CD4-positive, alpha-beta T cell treated with Interleukin-4 for 1 hour (primary cell): ENCODE measurements at regions not wholly inside any gene's neighbourhood (a gene's known extent, or its start where the extent isn't known, plus 50 kb on each side); places are given as distances from the start of the nearest gene placed in this dataset.
"Not testable (repeated sequence)": the region's sequence is repeated elsewhere in the genome, so short reads cannot be mapped to it uniquely, and the experiment has no call there.

Experiments used
- DNase-seq, 2 donors: peaks; one replicate each; pipeline ENCODE4 v3.0.0-alpha.2; 2020 to 2022

DNA sequence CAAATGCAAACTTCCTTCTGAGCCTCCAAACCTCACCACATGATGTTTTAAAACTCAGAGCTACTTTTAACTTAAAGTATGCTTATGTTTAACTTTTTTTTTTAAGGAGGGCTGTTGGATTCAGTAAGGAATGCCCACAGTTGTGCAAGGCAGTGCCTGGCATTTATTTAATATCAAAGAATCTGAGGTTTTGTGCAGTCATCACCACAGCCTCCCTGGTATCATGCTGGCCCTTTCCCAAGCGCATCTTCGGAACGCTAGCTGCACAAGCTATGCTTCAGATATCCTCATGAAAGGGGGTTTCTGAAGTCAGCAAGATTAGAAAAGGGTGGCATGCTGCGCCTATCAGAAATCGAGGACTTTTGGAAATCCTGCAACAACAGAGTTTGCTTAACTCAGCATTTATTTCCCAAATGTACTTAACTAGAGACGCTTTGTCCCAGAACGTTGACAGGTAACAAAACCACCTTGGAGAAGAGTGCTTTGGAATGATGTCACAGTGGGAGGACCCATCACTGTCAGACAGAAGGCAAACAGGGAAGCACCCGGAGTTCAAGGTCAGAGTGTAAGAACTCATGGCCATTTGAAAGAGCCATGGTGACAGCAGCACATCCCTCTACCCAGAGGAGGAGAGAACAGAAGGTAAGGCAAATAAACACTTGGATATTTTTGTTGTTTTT is 120.2 kb upstream of the IGF1R start:
- no peak for DNase-seq

DNA sequence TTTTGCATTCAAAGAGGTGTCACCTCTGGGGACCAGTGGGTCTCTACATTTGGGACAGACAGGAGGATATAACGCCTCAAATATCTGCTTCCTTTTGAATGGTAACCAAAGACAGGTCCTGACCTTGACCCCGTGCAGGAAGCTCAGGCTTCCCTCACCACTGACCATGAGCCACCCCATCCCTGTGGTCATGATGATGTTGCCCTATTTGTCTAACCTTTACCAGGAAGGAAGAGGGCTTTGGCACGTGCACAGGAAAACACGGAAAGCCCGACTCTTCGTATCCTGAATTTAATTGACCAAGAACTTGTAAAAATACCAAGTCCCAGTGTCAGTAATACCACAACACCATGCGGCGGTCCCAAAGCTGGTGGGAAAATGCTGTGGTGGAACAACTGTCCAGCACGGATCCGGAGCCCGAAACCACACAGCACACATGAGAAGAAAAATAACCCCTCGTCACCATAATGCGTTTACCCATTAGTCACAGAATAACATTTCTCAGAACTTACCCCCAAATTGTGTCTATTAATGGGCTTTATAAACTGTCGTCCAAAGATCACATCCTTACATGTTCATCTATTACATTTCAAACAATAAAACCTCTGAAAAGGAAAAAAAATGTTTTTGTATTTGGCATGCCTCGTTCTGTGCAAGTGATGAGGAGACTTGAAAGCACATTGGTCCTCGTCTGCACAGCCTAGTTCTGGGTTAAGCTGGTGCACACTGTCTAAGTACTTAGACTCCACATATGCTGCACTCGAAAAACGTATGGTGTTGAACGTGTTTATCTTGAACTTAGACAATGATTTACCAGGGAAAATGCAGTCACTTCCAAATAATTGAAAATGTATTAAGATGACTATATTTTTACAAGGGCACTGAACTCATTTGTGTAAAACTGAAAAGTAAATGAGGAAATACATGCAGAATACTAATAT is 118.9 kb upstream of the IGF1R start:
- DNase-seq, result no peak

DNA sequence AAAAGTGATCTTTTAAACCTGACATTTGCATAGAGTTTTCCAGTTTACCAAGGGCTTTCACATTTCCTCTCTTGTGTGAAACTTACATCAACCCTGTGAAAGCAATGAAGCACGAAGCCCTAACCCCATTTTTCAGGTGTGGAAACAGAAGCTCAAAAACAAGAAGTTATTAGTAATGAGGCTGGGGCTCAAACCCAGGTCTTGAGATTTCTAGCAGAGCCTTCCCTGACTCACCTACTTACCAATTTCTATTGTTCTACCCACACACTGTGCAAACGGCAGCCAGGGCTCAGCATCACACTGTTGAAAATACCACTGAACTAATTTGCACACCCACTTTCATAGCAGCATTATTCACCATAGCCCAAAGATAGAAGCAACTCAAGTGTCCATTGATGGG is 117.8 kb upstream of the IGF1R start:
- DNase-seq, result no peak

DNA sequence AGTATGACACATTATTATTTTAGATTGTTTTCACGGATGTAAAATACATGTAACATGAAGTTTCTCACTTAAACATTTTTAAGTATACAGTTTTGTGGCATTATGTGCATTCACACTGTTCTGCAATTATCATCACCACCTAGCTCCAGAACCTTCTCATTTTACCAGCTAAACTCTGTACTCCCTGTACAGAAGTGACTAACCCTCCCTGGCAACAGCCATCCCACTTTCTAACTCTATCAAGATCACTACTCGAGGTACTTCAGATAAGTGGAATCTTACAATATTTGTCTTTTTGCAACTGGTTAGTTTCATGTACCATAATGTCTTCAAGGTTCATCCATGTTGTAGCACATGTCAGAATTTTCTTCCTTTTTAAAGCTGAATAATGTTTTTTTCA is 116.3 kb upstream of the IGF1R start:
- DNase-seq, result no peak

DNA sequence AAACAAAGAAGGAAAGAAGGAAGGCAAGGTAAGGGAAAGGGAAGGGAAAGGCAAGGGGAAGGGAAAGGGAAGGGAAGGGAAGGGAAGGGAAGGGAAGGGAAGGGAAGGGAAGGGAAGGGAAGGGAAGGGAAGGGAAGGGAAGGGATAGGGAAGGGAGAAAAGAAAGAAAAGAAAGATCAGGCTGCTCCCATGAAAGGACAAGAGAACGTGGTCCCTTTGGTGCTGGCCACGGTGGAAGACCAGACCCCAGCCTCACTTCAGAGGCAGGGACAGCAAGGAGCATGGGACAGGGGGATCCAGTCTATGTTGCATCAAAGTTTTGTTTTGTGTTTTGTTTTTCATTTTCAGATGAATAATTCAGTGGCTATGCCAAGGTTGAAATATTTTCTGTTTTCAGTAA is 111.4 kb upstream of the IGF1R start:
- no peak for DNase-seq

DNA sequence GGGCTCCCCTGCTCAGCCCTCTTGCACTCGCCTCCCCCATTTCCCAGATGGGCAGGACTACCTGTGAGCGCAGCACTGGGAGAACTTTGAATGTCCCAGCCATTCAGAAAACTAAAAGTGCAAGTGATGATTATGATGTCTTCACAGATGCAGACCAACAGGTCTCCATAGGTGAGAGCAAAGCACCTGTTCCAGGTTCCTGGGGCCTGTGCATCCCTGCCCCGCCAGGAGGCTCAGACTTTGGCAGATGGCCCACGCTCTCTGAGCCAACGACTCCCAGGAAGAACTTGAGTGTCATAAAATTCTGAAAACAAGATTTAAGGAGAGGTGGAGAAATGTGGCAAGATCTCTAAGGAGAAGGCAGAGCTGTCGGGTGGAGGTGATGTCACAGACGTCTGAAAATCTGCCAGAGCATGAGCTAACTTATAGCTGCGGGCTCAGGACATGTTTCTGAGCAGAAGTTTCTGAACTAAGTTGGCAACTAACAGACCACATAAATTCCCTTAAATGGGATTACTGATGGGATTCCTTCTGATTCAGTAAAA is 110.8 kb upstream of the IGF1R start:
- DNase-seq, result no peak

DNA sequence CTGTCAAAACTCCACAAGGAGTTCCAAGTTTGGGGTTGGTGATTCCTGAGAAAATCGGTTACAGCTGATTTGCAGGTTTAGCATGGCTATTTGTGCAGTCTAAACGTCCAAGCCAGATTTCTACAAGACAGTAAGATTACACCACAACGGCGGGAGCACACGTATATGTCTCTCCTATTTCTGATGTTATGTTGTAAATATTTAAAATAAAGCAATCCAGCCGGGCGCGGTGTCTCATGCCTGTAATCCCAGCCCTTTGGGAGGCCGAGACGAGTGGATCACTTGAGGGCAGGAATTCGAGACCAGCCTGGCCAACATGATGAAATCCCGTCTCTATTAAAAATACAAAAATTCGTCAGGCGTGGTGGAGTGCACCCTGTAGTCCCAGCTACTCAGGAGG is 106.8 kb upstream of the IGF1R start:
- no peak for DNase-seq

DNA sequence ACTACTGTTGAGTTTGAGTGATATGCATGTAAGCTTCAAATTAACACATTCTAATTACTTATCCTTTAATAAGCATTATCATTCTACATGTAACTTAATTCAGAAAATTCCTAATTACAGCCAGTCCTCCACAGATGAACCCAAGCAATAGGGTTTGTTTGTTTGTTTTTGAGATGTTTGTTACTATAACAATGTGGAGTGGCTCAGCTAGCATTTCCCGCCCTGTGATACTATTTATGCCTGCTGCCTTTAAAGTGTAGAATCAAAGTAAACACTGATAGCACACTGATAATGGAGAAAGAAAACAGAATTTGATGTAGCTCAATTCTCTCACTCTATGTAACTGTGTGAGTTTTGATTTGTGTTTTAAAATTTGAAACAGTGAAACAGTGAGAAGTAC is 105.1 kb upstream of the IGF1R start:
- DNase-seq, result no peak

DNA sequence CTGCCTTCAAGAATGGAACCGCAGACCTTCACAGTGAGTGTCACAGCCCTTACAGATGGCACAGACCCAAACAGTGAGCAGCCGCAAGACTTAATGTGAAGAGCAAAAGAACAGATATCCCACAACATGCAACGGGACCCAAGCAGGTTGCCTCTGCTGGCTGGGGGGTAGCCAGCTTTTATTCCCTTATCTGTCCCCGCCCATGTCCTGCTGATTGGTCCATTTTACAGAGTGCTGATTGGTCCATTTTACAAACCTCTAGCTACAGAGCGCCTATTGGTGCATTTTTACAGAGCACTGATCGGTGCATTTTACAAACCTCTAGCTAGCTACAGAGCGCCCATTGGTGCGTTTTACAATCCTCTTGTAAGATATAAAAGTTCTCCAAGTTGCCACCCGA is 102.0 kb upstream of the IGF1R start:
- no peak for DNase-seq

DNA sequence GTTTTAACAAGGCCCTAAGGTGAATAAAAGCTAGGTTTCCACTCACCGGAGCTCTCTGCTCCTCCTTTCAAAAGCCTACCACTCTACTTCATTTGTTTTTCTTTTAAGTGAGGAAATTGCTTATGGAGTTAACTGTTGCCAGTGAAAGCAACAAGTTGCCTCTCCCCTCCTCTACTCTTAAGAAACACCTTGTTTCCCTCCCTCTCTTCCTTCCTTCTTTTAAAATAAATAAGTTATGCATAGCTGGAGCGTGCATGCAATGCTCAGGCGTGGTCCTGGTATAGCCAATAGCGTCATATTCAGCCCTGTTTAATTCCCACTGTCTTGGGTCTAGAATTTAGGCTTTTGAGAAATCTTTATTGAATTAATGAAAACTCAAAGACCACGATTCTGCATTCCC is 101.1 kb upstream of the IGF1R start:
- no peak for DNase-seq

DNA sequence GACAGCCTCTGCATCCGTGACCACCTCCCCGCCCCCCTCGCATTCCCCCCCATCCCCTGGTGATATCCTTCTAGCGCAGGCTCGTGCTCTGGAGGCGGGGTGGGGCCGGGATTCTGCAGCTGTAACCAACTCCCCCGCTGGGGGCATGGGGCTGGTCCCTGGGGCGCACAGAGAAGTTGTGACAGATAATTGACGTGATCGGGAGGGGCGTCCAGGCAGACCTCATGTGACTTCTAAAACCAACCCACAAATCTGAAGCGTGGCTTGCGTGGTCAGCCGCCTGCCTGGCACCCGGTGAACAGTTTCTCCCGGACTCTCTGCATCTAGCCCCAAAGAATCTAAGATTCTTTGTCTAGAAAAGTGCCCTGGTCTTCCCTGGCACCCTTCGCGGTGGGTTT is 100.6 kb upstream of the IGF1R start:
- DNase-seq, result no peak

DNA sequence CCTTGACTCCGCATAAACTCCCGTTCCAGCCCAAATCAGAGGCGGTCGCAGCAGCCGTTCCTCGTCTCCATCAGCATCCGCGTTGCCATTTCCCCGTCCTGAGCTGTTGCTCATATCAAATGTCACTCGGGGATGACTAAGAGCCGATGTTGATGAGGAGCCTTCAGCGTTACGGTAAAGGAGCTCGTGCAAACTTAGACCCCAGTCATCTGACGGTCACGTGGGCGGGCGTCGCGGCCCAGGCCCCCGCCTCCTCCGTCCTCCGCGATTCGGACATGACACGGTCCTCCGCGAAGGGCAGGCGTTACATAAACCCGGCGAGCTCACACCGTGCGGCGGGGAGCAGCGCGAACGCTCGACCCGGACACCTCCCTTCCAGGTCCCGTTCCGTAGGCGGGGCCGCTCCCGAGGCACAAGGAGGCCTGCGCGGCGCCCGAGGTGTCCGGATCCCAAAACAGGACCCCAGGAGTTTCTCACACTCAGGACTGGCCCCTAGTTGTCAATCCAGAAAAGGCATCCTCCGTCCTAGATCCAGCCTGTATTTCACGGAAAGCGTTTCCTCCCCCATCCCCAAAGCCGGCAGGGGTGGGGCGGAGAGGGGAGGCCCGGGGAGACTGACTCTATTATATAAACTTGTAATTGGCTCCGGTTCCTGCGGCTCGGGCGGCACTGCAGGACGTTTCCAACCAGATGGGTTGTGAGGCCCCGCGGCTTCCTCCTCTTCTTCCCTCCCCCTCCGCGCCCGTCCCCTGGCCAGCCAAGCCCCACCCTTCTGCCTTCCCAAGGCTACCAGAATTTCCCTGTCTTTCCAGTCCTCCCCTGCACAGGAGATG is 100.0 kb upstream of the IGF1R start:
- DNase-seq, result peak in 1 of 2 donors; percentile 26

DNA sequence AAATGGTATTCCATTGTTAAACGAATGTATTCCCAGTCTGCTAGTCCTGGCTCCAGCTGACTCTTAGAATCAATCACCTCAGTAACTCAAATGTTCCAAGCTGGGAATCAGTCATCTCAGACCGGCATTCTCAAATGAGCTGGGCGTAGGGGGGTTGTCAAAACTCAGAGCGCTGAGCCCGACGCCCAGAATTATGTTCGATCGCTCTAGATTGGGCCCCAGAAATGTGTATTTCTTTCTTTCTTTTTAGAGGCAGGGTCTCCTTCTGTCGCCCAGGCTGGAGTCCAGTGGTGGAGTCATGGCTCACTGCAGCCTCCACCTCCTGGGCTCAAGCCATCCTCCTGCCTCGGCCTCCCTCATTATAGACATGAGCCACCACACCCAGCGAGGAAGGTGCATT is 99.3 kb upstream of the IGF1R start:
- no peak for DNase-seq

DNA sequence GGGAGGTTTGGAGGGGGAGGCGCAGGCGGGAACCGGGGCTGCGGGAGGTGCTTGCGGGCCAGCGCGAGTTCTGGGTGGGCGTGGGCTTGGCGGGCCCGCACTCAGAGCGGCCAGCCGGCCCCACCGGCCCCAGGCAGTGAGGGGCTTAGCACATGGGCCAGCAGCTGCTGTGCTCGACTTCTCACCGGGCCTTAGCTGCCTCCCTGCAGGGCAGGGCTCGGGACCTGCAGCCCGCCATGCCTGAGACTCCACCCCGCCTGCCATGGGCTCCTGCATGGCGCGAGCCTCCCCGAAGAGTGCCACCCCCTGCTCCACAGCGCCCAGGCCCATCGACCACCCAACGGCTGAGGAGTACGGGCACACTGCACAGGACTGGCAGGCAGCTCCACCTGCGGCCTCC is 98.6 kb upstream of the IGF1R start:
- DNase-seq, result no peak

DNA sequence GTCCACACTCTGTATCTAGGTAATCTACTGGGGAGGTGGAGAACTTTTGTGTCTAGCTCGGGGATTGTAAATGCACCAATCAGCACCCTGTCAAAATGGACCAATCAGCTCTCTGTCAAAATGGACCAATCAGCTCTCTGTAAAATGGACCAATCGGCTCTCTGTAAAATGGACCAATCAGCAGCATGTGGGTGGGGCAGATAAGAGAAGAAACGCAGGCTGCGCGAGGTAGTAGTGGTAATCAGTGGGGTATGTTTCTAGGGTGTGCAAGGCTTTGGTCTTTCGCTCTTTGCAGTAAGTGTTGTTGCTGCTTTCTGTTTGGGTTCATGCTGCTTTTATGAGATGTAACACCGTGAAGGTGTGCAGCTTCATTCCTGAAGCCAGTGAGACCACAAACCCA is 98.0 kb upstream of the IGF1R start:
- not testable (repeated sequence) for DNase-seq

DNA sequence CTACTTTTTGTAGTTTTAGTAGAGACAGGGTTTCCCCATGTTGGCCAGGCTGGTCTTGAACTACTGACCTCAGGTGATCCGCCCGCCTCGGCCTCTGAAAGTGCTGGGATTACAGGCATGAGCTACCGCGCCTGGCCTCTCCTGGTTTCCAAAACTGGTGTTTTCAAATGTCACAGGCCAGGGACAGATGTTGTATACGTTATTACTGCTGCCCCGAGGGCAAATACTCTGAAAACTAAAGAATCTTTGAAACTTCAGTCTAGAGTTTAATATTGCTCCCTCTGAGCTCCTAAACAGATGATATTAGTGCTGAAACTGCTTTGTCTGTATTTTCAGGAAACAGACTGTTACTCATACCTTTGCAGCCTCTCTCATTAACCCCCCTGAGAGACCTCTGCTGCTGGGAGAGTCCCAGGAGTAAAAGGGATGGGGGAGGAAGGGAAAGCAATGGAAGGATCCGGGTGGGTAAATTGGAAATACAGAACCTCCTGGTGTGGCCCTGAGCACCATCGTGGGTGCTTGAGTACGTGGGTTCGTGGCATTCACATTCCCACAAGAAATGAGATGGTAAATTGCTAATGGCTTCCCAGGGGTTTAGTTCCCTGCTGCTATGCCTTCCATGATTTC is 96.3 kb upstream of the IGF1R start:
- no peak for DNase-seq

DNA sequence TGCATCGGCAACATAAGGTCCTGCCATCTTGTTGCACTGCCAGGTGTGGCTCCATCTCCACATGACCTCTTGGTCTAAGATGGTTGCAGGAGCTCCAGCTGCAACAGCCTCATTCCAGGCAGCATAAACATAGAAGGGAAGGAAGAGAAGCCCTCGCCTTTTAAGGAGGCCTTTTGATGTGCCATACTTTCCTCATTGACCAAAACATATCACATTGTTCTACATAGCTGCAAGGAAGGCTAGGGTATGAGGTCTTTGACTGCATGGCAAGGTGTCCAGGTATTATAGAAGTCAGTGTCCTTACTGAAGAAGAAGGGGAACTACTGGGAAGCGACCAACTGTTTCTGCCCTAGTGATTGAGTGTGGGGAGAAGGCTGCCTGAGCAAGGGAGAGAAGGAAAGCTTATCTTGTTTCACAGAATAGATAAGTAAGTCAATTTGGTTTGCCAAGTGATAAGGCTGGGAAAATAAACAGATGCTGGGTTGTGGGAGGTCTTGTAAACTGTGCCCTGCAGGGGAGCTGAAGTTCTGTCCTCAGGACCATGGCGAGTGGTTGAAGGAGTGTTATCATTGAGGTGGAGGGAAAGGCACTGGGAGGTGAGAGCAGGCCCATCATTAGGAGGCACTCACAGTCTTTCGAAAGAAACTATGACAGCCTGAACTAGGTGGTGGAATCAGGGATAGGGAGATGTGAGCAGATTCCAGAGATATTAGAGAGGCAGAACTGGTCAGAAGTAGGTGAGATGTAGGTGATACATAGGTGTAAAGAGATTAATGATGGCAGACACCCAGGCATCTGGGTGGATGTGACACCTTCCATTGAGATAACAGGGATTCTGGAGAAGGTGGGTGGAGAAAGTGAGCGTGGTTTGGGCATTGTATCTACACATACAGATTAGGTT is 93.8 kb upstream of the IGF1R start:
- DNase-seq, result no peak

DNA sequence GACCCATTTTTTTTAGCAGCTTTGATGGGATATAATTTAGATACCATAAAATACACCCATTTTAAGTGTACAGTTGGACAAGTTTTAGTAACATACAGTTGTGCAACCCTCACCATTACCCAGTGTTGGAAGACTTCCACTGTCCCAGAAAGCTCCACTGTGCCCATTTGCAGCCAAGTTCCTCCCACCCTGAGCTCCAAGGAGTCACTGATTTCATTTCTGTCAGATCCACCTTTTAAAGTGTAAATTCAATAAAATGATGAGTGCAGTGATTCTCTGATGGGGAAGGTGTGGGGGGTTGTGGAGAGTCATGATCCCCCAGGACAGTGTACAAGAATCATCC is 93.2 kb upstream of the IGF1R start:
- DNase-seq, result no peak

DNA sequence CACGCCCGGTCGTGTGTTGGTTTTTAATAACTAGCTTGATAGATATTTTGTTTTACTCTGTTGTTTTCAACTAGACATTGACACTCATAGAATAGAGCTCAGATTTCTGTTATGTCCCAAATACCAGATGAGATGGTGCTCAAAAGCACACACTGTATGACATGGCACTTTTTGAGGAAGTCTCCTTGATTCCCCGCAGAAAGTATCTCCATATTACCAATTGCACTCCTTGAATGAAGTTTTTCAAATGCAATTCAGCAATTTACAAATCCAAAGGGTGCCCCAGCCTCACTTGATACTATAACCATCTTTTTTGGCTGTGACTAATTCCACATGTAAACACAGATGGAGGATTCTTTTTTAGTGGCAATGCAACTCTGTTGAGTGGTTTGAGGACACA is 92.0 kb upstream of the IGF1R start:
- DNase-seq, result no peak

DNA sequence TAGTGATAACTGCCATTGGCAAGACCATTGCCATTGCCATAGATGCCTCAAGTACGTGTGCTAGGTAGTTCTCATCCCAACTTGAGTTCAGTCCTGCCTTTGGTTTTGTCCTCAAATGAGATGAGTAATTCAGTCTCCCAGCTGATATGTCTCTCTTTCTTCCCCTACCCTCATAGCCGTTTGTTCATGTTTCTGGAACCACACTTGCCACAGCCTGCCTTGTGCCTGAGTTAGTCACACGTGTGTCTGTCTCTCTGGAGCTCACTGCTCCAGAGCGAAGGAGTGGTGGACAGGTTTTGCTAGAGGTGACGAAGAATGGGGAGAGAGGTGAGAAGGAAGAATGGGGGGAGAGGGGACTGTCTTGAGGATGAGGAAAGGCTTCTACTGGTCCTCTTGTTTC is 88.0 kb upstream of the IGF1R start:
- no peak for DNase-seq

DNA sequence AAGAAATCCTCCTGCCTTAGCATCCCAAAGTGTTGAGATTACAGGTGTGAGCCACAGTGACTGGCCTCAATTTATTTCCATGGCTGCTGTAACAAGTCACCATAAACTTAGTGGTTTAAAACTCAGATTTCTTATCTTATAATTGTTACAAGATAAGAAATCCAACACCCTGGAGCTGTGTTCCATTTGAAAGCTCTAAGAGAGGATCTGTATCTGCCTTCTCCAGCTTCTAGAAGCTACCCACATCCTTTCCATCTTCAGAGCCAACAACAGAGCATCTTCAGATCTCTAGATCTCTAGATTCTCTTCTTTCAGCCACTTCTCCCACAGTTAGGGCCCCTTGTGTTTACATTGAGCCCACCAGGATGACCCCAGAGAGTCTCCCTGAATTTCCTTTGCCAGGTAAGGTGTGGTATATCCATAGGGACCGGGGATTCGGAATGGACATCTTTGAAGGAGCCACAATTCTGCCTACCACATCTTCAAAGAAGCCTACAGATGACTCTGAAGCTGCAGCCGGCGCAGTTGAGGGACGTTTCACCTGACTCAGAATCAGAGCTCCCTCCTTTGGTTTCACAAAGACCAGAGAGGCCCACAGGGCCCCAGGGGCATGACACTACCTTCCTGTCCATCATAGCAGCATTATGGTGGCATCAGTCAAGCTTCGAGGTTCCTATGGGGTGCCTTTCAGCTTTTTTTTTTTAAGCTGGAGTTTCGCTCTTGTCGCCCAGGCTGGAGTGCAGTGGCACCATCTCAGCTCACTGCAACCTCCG is 87.0 kb upstream of the IGF1R start:
- DNase-seq, result no peak
